Fibroblast of upper back skin (primary cell): ENCODE measurements at regions not wholly inside any gene's neighbourhood (a gene's known extent, or its start where the extent isn't known, plus 50 kb on each side); places are given as distances from the start of the nearest gene placed in this dataset.
"Not testable (repeated sequence)": the region's sequence is repeated elsewhere in the genome, so short reads cannot be mapped to it uniquely, and the experiment has no call there.

Source experiments
- DNase-seq: peaks from one replicate; pipeline ENCODE4 v3.0.0-alpha.2; 2013

- DNase-seq: peak; percentile 84
Observed at GRCh38 chr20:1825507-1825906, 69.7 kb upstream of the SIRPA start.

- no peak for DNase-seq
Observed at GRCh38 chr20:1824834-1825233, 70.4 kb upstream of the SIRPA start.

- DNase-seq: no peak
Observed at GRCh38 chr20:1824181-1824580, 71.0 kb upstream of the SIRPA start.

- no peak for DNase-seq
Observed at GRCh38 chr20:1823450-1823844, 71.8 kb upstream of the SIRPA start.

- no peak for DNase-seq
Observed at GRCh38 chr20:1822564-1823449, 72.4 kb upstream of the SIRPA start.

- DNase-seq: peak; percentile 64
Observed at GRCh38 chr20:1820138-1821079, 74.8 kb upstream of the SIRPA start.

- DNase-seq: no peak
Observed at GRCh38 chr20:1819311-1820137, 75.7 kb upstream of the SIRPA start.

- DNase-seq: no peak
Observed at GRCh38 chr20:1818895-1819294, 76.3 kb upstream of the SIRPA start.

- no peak for DNase-seq
Observed at GRCh38 chr20:1818247-1818840, 76.9 kb upstream of the SIRPA start.

- no peak for DNase-seq
Observed at GRCh38 chr20:1817577-1818211, 77.5 kb upstream of the SIRPA start.

- peak; percentile 76 for DNase-seq
Observed at GRCh38 chr20:1816384-1817381, 78.5 kb upstream of the SIRPA start.

GRCh38 chr20:1815502-1816085 lies 79.6 kb upstream of the SIRPA start:
- no peak for DNase-seq

- DNase-seq: not testable (repeated sequence)
Observed at GRCh38 chr20:1814861-1815260, 80.3 kb upstream of the SIRPA start.

GRCh38 chr20:1813674-1814635 lies 81.3 kb upstream of the SIRPA start:
- no peak for DNase-seq

- DNase-seq: peak; percentile 87
Observed at GRCh38 chr20:1813101-1813529, 82.1 kb upstream of the SIRPA start.

GRCh38 chr20:1811621-1812498 lies 83.3 kb upstream of the SIRPA start:
- no peak for DNase-seq

GRCh38 chr20:1810926-1811620 lies 84.1 kb upstream of the SIRPA start:
- peak; percentile 62 for DNase-seq
